ENCODE measurements at regions not wholly inside any gene's neighbourhood (a gene's known extent, or its start where the extent isn't known, plus 50 kb on each side); places are given as distances from the start of the nearest gene placed in this dataset.

- TF ChIP-seq CTCF (optimal IDR thresholded peaks at IDR 0.05 in 1 of 3, IDR thresholded peaks at IDR 0.05 in 1 of 3, conservative IDR thresholded peaks at IDR 0.05 in 1 of 3; ENCODE audit: extremely low read depth in 1 of 3, insufficient read depth in 2 of 3, low read length in 3 of 3) (no peak), EZH2 (IDR thresholded peaks at IDR 0.05; ENCODE audit: low read length) (no peak)
Observed at GRCh38 chr1:232754930-232755329, 50.3 kb upstream of the MAP10 start.
